Left lobe of liver (tissue), 2 donors: ENCODE measurements at regions not wholly inside any gene's neighbourhood (a gene's known extent, or its start where the extent isn't known, plus 50 kb on each side); places are given as distances from the start of the nearest gene placed in this dataset.

Experiments
- ATAC-seq: fragments of 200-7000 bp; cut with Tn5 transposase; one replicate; pipeline ENCODE4 v1.9.1; 2020; ENCODE audit warnings: mild to moderate bottlenecking, moderate library complexity
- DNase-seq: peaks from one replicate; pipeline ENCODE4 v3.0.0-alpha.2; 2020; ENCODE audit warnings: low spot score
- donor health status: DM: no; HTN: no; CAD: no; lungs with moderate emphysema.
- donor health status: DM: no; HTN: yes; CAD: no.

DNA sequence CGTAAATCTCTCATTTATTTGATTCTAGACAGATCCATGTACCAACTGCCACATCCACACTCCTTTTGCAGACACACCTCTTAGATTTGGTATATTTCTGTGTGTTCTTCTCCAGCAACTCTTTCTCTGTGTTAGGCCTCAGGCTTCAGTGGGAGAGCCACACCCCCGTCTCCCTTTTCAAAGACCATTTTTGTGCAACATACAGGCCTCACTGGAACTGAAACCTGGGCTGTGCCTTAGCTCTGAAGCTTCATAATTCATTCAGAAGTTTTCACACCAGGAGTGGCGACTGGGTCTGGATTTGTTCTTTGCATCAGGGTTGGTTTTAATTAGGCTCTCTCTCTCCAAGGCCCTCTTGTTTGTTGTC, 170.2 kb downstream of the THBS2 start:
- ATAC-seq (no peak), DNase-seq (no peak)

DNA sequence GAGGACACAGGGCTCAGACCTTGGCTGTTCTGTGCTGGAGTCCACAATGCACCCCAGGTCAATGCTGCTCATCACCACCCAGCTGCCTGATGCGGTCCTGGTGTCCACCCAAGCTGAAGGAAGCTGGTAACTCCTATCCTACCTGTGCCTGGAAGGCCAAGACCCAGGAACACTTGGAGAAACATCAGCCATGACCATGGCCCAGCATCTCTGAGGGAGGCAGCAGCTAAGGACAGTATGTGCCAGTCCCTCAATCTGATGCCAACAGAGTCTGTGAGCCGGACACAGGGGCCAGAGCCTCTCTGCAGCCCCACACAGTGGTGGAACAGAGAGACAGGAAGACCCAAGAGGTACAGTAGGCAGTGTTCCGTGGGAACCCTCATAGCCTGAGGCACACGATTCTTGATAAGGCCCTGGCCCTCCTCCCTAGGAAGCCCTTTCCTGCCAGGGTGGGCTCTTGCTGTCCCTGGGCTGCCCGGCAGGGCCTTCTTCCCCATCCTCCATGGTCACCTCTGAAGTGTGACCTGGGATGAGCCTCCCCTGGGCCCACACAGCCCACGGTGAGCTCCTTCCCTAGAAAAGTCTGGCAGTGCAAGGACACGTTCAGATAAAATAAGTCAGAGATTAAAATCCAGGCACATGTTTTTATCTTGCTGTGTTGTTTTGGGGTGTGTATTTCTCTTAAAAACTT, 170.7 kb downstream of the THBS2 start:
- no peak for DNase-seq

DNA sequence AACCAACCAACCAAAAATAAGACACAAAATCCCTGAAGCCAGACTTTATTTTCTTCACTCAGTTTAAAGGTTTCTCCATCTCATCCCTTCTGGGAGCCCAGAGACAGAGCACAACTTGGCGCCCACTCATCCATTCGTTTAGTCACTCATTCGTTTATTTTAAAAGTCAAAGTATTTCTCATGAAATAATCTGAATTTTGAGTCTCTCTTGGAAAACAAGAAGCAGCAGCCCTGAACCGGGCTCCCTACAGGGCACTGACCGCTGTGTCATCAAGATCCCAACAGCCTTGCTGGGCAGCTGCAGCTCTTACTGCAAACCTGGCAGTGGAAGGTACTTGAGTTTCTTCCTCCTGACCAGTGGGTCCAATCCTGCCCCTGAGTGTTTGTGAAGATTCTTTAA, 171.6 kb downstream of the THBS2 start:
- ATAC-seq (no peak), DNase-seq (no peak)

More for the DNA sequence above, 170.7 kb downstream of the THBS2 start:
- no peak for ATAC-seq

DNA sequence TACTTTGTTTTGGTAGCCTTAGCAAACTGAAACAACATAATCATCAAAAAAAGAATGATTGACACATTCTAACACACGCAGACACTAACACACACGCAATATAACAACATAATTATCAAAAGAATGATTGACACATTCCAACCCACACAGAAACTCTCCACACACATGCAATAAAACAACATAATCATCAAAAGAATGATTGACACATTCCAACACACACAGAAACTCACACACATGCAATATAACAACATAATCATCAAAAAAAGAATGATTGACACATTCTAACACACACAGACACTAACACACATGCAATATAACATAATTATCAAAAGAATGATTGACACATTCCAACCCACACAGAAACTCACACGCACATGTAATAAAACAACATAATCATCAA, 172.4 kb downstream of the THBS2 start:
- DNase-seq (no peak), ATAC-seq (no peak)

DNA sequence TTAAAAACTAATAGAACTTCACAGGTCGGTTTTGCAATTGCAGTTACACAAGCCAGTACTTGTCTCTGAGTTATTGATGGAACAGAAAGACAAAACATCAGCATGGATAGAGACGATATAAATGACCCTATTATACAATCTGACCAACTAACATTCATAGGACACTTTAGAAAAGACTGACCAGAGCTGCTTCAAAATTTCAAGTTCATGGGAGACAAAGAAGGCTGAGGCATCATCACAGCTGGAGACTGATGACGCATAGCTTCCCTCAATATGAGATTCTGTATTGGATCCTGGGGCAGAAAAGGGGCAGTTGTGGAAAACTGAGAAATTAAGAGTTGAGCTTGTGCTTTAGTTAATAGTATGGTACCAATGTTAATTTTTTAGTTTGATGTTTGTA, 174.0 kb downstream of the THBS2 start:
- DNase-seq (no peak), ATAC-seq (no peak)

DNA sequence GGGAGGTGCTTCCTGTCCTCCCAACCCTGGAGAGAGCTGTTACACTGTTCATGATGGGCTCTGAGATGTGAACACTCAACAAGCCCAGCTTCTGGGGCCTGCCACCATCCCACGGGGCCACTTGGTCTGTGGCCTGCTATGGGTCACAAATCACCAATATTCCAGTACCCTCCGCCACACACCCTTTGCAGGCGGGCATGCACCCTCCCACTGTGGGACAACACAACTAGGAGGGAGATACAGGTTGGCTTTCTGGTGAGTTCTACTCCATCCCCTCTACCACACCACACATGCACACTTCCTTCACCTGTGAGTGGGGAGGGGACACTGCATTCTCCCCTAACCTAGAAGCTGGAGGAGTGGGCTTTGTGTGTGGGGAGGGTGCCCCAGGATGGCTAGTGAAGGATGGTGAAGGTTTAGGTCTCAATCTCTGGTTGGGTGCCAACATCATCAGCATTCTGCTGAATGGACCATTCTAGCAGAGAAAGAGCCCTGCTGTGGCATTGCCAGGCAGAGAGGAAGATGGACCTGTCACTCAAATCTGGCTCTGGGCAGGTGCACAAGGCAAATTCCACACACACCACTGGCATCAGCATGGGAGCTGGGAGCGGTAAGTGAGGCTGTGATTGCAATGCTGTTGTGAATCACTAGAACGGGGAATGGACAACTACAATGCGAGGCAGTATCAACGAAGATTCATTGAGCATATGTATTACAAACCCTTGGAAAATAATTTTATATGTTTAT, 175.1 kb downstream of the THBS2 start:
- DNase-seq (no peak), ATAC-seq (no peak)

DNA sequence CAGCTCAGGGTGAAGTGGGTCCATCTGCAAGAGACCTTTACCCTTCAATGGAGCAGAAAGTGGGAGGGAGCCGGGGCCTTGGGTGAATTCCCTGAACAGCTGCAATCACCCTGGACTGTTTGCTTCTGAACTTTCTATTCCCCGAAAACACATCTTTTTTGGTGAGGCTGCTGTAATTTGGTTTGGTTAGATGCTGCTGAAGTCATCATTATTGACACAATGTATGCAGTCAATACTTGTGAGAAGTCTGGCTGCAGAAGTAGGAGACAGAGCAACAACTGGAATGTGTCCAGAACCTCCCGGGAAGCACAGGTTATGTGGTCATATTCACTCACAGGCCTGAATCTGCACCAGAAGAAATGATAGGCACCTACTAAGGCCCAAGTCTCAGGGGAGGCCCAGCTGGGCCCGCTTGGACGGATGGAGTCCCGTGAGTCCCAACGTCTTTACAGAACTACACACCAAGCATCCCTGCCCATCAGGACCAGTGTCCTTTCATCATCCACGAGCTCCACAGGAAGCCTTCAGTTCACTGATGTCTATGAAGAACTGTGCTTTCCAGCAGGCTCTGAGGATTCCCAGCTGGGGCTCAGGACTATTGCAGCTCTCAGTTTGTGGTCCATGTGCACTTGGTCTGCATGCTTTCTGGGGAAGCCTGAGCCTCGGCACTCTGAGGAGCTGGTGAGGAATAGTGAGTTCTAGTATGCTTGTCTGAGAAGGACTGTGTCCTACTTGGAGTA, 177.6 kb downstream of the THBS2 start:
- DNase-seq (no peak), ATAC-seq (no peak)

DNA sequence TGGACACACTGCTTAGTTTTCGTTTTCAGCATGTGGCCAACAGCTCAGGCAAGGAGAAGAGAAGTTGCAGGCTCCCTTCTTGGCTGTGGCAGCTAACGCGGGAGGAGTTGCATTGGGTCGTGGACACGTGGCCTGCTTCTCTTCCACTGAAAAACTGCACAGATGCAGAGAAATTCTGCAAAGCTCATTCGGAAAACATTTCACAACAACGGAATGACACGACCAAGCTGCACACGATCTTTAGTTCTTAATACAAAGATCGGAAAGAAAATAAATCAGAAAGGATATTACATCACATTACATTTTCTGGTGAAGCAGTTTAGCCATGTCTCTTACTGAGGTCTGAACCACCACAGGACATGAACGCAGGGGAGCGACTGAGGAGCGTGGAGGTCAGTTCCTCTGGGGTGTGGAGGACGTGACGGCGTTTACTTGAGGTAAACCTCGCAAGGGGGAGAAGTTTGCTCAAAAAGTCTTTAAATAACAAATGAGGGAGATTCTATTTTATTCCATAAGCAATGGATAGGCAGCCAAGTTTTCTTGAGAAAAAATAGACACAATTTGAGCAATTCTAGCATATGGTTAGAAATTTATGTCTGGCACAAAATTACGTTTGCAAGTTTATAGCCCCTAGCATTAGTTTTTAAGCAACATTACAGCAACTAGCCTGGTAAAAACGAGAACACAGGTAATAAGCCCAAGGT, 178.3 kb downstream of the THBS2 start:
- DNase-seq (no peak), ATAC-seq (peak; percentile 29)

DNA sequence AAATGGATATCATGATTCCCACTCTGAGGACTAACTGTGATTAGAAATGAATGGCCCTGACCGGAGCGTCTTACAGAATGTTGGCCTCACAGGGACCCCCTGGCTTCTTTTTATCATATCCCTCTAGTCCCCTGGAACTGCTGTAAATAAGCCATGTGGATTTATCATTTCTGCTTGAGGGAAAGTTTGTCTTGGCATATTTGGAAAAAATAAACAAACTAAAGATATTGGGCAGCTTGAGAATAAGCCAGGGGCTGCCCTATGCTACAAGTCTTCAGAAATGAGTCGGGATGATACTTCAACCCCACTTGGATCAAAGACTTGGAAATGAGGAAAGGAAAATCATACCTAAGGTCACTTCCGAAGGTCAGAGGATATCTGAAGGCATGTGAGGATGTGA, 179.1 kb downstream of the THBS2 start:
- no peak for ATAC-seq
- DNase-seq, result no peak

DNA sequence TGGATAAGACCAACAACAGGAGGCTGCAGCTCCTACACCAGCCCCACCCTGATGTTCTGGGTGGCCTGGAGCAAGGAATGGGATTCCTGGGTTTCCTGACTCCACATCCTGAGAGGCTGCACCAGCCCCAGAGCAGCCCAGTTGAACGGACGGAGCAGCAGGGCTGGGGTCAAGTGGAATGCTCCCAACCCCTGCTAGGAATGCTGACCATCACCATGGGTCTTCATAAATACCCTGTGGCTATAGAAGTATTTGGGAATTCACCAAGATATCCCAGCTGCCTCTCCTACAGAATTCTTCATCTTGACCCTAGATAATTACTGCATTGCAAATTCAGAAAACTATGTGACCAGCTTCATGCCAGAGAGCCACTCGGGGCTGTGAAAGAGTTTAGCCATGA, 180.3 kb downstream of the THBS2 start:
- no peak for DNase-seq

DNA sequence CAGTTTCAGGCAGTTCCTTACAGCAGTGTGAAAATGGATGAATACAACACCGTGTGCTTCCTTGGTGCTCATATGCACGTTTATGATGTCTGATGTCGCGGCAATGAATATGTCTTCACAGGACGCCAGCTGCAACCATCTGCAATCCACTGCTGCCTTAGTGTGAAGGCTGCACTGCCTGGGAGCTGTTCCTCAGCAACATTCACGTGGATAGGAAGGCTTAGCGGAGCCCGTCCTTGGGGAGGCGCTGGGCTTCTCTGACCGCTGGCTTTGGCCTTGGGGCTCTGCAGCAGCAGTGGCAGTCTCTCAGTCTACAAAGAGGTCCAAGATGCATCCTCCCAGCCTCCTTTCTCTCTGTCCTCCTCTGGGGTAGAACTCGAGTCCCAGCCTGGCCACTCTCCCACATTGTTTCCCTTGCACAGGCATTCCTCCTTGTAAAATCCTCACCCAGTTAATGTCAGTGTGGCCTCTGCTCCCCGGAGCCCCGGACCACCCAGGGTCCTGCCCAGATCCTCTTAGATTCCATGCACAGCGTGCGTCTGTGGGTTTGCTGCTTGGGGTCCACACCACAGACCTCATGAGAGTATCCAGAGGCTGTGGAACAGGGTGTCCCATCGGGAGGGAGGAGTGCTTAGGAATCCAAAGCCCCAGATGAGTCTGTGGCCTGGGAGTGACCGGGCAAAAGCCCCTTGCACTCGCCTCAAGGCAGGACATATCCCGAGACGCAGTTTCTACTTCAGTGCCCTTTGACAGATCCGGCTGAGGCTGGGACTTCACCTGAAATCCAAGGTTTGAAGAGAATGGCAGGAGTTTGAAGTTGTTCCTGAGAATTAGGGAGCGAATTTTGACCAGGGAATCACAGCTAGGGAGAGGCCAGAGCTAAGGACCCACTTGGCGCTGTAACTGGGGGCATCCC, 181.3 kb downstream of the THBS2 start:
- DNase-seq (no peak), ATAC-seq (no peak)

More for the DNA sequence above, 180.3 kb downstream of the THBS2 start:
- ATAC-seq, result no peak

DNA sequence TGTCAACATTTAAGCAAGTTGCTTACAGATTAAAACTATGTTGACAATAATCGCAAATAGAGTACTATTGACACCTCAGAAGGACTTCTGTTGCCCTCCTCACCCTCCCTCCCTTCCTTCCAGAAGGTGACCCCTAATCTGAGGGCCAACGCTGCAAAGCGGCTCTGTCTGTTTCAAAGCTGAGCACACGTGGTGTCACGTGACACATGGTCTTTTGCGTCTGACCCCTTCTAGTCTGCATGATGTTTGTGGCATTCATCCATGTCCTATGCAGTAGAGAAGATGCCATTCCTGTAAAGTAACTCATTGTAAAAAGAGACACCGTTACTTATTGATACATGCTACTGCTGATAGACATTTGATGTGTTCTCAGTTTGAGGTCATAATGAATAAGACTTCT, 182.3 kb downstream of the THBS2 start:
- ATAC-seq, result no peak

DNA sequence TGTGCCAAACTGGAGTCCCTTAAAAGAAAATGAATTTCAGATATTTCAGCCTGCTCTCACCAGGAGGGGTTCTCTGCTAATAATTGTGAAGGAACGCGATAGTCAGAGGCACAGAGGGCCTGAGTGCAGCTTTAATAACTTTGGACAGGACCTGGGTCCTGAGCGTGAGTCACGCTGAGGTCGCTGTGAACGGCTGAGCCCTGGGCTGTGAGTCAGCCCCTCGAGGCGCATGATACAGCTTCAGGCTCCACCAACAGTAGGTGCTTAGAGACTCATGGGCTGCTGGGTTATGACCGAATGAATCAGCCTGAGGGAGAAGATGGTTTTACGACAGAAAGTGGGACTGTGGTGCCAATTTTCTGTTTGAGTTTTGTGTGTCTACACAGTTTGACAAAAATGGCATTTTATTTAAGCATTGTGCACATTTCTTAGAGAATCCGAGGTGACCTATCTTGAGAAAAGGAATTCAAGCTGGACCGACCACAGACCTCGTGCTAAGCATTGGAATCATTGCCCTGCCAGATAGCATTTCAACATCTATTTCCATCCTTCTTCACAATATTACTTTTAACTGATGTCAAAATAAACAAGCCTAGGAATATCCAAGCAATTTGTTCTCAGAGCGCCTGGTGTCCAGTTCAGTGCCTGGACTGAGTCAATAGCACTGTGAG, 183.0 kb downstream of the THBS2 start:
- ATAC-seq, result peak; percentile 29
- no peak for DNase-seq

More for the DNA sequence above, 182.3 kb downstream of the THBS2 start:
- DNase-seq, result no peak

DNA sequence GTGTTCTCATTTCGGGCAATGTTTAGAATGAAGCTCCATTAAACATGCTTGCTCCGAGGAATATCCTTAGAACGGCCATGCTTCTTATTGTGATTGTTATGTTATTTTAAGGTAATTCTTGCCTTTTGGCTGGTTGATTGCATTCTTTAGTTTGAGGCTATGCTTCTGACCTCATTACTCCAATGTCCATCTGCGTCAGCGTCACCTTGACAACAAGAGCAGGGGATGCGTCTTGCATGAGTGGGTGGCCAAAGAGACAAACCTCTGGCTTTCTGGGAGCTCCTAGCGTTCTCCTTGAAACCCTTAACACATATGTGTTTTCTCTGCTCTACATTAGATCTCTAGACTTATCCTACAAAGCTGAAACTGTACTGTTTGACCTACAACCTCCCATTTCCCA, 184.3 kb downstream of the THBS2 start:
- ATAC-seq, result no peak

DNA sequence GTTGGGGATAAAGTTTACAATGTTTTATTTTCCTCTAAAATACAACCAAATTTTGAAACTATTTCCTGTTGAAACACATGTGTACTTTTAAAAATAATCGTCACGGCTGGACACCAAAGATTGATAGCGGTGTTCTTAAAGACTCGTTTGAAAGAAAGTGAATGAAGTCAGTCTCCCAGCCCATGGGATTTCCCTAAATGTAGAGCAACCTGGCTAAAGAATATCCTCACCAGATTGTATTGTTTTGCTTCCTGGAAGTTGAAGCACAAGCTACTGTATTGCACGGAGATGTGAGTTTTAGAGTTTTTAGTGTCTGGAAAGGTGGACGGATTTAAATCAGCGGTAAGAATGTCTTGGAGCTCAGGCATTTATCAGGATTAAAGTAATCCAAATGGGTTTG, 189.5 kb downstream of the THBS2 start:
- no peak for DNase-seq

More for the DNA sequence above, 184.3 kb downstream of the THBS2 start:
- DNase-seq, result no peak

DNA sequence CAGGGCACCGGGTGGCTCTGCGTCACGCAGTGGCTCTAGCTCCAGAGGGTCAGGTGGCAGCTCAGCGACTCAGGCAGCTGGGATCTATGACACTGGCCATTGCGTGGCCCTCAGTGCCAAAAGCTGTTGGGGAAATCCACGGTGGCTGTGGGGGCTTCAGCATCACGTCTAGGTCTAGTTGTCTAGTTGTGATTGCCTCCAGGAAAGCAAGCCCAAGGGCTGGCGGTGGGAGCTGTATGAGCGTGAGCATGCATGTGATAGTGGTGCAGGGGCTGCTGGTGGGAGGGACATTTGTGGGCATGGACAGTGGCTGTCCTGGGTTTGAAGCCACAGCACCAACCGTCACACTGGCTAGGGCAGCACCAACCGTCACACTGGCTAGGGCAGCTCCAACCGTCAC, 191.4 kb downstream of the THBS2 start:
- ATAC-seq, result no peak
- no peak for DNase-seq

More for the DNA sequence above, 189.5 kb downstream of the THBS2 start:
- ATAC-seq, result no peak

DNA sequence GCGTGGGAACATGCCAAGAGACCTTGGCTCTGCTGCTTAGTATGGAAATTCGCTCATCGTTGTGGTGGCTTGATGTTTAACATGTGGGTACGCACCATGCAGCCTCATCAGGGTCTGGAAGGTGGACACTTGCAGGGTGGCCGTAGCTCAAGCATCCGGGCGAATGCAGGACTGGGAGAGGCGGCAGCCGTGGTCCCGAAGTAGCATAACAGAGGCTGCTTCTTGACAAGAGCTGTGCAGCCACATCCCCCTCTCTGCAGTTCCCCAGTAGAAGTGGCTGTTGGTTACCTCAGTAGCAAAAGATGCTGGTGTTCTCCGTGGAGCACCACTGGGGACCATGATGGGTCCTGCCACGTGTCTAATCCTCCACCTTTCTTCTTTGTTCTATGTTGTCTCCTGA, 195.0 kb downstream of the THBS2 start:
- DNase-seq (no peak), ATAC-seq (no peak)

DNA sequence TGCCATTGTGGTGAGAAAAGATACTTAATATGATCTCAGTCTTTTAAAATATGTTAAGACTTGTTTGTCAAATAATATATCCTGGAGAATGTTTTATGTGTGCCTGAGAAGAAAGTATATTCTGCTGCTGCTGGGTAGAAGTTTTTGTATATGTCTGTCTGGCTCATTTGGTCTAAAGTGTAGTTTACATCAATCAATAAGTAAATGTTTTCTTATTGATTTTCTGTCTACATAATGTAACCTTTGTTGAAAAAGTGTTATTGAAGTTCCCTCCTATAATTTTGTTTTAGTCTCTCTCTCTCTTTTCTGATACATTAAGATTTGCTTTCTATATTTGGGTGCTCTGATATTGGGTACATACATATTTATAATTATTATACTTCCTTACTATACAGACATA, 201.2 kb downstream of the THBS2 start:
- ATAC-seq (no peak), DNase-seq (no peak)

DNA sequence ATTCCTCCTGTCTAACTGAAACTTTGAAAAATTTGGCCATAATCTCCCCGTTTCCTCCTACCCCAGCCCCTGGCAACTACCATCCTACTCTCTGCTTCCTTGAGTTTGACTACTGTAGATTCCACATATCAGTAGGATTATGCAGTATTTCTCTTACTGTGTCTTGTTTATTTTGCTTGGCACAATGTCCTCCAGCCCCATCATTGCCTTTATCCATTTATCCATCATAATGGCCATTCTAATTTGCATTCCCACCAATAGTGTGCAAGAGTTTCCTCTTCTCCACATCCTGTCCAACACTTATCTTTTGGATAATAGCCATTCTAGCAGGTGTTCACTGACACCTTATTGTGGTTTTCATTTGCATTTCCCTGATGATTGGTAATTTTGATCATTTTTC, 202.3 kb downstream of the THBS2 start:
- ATAC-seq (no peak), DNase-seq (no peak)

DNA sequence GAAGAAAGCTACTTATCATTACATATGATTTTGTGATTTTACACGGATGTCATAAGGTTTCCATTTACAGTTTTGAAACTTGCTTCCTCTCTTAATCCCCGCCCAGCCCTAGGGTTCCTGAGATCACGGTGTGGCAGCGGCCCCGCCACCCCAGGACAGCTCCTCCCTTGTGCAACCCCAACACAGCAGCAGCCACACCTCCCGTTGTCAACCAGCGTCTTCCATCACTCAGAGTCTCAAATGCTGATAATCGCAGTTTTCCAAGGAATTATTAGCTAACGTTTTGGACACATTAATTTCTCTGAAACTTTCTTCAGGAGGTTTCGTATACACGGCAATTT, 204.8 kb downstream of the THBS2 start:
- DNase-seq (no peak), ATAC-seq (no peak)
